GM12872 (cell line): ENCODE measurements at regions not wholly inside any gene's neighbourhood (a gene's known extent, or its start where the extent isn't known, plus 50 kb on each side); places are given as distances from the start of the nearest gene placed in this dataset.

Experiments
- CTCF ChIP-seq: IDR thresholded peaks from 3 replicates; pipeline ENCODE4 v1.5.1; 2011; ENCODE audit warnings: low read depth, mild to moderate bottlenecking, low read length, moderate library complexity; ENCODE audit not compliant: insufficient read depth

DNA sequence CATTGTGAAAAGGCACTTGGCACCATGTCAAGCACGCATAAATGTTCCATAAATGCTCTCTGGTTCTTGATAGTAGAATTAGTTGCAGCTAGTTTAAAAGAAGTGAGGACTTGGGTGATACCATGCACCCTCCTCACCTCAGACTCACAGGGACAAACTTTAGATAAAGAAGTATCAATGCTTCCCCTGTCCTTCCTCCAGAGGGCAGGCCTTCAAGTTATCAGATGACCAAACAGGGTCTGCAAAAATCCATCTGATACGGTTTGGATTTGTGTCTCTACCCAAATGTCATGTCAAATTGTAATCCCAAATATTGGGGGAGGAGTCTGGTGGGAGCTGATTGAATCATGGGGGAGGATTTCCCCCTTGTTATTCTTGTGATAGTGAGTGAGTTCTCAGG is 54.1 kb downstream of the C1QL2 start:
- TF ChIP-seq CTCF: no peak

DNA sequence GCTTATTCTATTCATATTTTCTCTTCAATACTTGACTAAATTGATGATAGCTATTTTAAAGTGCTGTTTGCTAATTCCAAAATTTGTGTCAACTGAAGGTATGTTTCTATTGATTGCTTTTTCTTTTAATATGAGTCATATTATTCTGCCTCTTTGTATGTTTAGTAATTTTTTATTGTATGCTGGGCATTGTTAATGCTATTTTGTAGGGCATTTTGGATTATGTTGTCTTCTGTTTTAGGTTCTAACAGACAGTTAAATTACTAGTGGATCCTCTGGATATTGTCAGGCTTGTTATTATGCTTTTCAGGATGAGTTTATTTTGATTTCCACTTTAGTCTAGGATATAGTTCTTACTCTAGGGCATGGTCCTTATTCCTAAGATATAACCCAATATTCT is 55.6 kb downstream of the C1QL2 start:
- TF ChIP-seq CTCF: no peak

GRCh38 chr2:119088416-119088815 is 70.1 kb downstream of the C1QL2 start:
- TF ChIP-seq CTCF: no peak

GRCh38 chr2:119086327-119086726 is 72.2 kb downstream of the C1QL2 start:
- no peak for TF ChIP-seq CTCF

GRCh38 chr2:119085613-119086012 is 72.9 kb downstream of the C1QL2 start:
- TF ChIP-seq CTCF: no peak

- TF ChIP-seq CTCF: no peak
Observed at GRCh38 chr2:119083416-119083815, 75.1 kb downstream of the C1QL2 start.

- TF ChIP-seq CTCF: no peak
Observed at GRCh38 chr2:119082821-119083400, 75.6 kb downstream of the C1QL2 start.
